K562 (cell line): ENCODE measurements at regions not wholly inside any gene's neighbourhood (a gene's known extent, or its start where the extent isn't known, plus 50 kb on each side); places are given as distances from the start of the nearest gene placed in this dataset.
A peak's percentile ranks its signal among the peaks of the same experiment; 100 is the strongest.

ENCODE experiments used
- ATAC-seq: fragments of 200-7000 bp; cut with Tn5 transposase; 3 replicates; pipeline ENCODE4 v1.9.1; 2020; ENCODE audit warnings: moderate library complexity
- BruUV-seq: library from RNA; stranded (reverse); fragments of 400-500 nt; replicated peaks from 2 replicates; lab custom pipeline; 2021; lab: Mats Ljungman, UMichigan
- CTCF ChIA-PET: fragments of 300-600 bp; formaldehyde crosslinking; extraction: SDS; loops from one replicate; lab custom pipeline; 2021; ENCODE audit warnings: low intra/inter-chr PET ratio; lab: Yijun Ruan, JAX
- POLR2A ChIA-PET: fragments of 300-600, 350-650 bp; sonication (Branson Sonifier 250); formaldehyde crosslinking; extraction: SDS; loops from one replicate; lab custom pipeline; 2021; ENCODE audit warnings: antibody characterized with exemption, inconsistent platforms; lab: Yijun Ruan, JAX
- DNase-seq, 4 experiments: peaks; one replicate each; pipeline versions ENCODE4 v3.0.0 to v3.0.0-alpha.2; 2011 to 2018; ENCODE audit warnings: low spot score in 3 of 4, mixed read lengths in 3 of 4; ENCODE audit errors: extremely low read depth in 1 of 4
- FAIRE-seq: peaks from 2 replicates; lab custom pipeline; 2011; peaks lifted over from hg19 to GRCh38; lab: Jason Lieb, UNC
- H2AFZ ChIP-seq: 2 replicates; pipeline ENCODE4 v1.6.0; 2011; ENCODE audit warnings: low read depth, low read length, control low read depth, inconsistent platforms
- H3K27ac ChIP-seq: fragments of 200-600 bp; 3 replicates; pipeline ENCODE4 v1.8.0; 2011; ENCODE audit warnings: low read depth, mild to moderate bottlenecking, control low read depth, inconsistent platforms, low read length, moderate library complexity, mixed read lengths; ENCODE audit errors: extremely low read depth
- H3K27me3 ChIP-seq, 2 experiments: fragments of 300-600 bp in 1 of 2; 2 replicates in 1 of 2; 3 replicates in 1 of 2; pipeline versions ENCODE4 v1.6.0 to v1.8.0; 2011; ENCODE audit warnings: inconsistent platforms in 2 of 2, low read length in 2 of 2, mild to moderate bottlenecking in 1 of 2, mixed read lengths in 1 of 2, moderate library complexity in 1 of 2; ENCODE audit not compliant: control insufficient read depth in 2 of 2, insufficient read depth in 2 of 2
- H3K36me3 ChIP-seq: fragments of 300-600 bp; 3 replicates; pipeline ENCODE4 v1.8.0; 2011; ENCODE audit warnings: mild to moderate bottlenecking, low read length, inconsistent platforms; ENCODE audit not compliant: control insufficient read depth, insufficient read depth
- H3K4me1 ChIP-seq, 2 experiments: fragments of 200-600 bp in 1 of 2; replicated peaks in 1 of 2; 2 replicates in 1 of 2; 3 replicates in 1 of 2; pipeline versions ENCODE4 v1.5.1 to v1.8.0; 2011; ENCODE audit warnings: inconsistent platforms in 2 of 2, low read length in 2 of 2, mild to moderate bottlenecking in 1 of 2, mixed read lengths in 1 of 2, moderate library complexity in 1 of 2; ENCODE audit not compliant: control insufficient read depth in 2 of 2, insufficient read depth in 2 of 2
- H3K4me2 ChIP-seq: 2 replicates; pipeline ENCODE4 v1.6.1; 2011; ENCODE audit warnings: low read length, control low read depth, inconsistent platforms, mixed read lengths; ENCODE audit not compliant: insufficient read depth
- H3K4me3 ChIP-seq: fragments of 200-600 bp; sonication (generic), shearing (Covaris generic); 2 replicates; pipeline ENCODE4 v1.5.1; 2016; ENCODE audit warnings: control low read depth, inconsistent platforms
- H3K79me2 ChIP-seq: fragments of 200-600 bp; 3 replicates; pipeline ENCODE4 v1.8.0; 2011; ENCODE audit warnings: low read length, inconsistent platforms; ENCODE audit not compliant: control insufficient read depth, insufficient read depth
- H3K9ac ChIP-seq, 2 experiments: 2 replicates each; pipeline versions ENCODE4 v1.6.0 to v1.6.1; 2011; ENCODE audit warnings: low read depth in 2 of 2, low read length in 2 of 2, control low read depth in 1 of 2, inconsistent platforms in 1 of 2, mild to moderate bottlenecking in 1 of 2, mixed read lengths in 1 of 2; ENCODE audit not compliant: insufficient read depth in 1 of 2
- H3K9me1 ChIP-seq: one replicate; pipeline ENCODE4 v1.6.0; 2011; ENCODE audit warnings: inconsistent platforms, mild to moderate bottlenecking, low read length, moderate library complexity; ENCODE audit not compliant: control insufficient read depth, insufficient read depth
- H3K9me3 ChIP-seq: replicated peaks from 2 replicates; pipeline ENCODE4 v1.5.1; 2011; ENCODE audit warnings: low read depth, low read length, inconsistent platforms; ENCODE audit not compliant: control insufficient read depth, insufficient read depth
- H4K20me1 ChIP-seq: replicated peaks from 2 replicates; pipeline ENCODE4 v1.6.1; 2011; ENCODE audit warnings: low read length, inconsistent platforms, mixed read lengths; ENCODE audit not compliant: control insufficient read depth, insufficient read depth
- ARHGAP35 ChIP-seq: fragments of 450-650 bp; IDR thresholded peaks from 2 replicates; pipeline ENCODE4 v1.6.1; 2018; ENCODE audit not compliant: partially characterized antibody
- ATF2 ChIP-seq: sonication (generic); formaldehyde crosslinking; IDR thresholded peaks from 2 replicates; pipeline ENCODE4 v1.8.1; 2022; ENCODE audit warnings: missing genetic modification reagents
- CEBPB ChIP-seq: fragments of 450-650 bp; IDR thresholded peaks from 2 replicates; pipeline ENCODE4 v1.6.1; 2016; ENCODE audit warnings: missing genetic modification characterization, missing compliant biosample characterization
- CEBPG ChIP-seq, 3 experiments: fragments of 200-800 bp in 1 of 3; sonication (Bioruptor generic) in 1 of 3; sonication (generic) in 1 of 3; formaldehyde crosslinking in 1 of 3; IDR thresholded peaks in 2 of 3; conservative IDR thresholded peaks in 1 of 3; 2 replicates each; pipeline versions ENCODE4 v1.6.1 to v1.8.0; 2016 to 2022; ENCODE audit warnings: missing compliant biosample characterization in 2 of 3, missing genetic modification characterization in 2 of 3, mild to moderate bottlenecking in 1 of 3, missing genetic modification reagents in 1 of 3
- ERF ChIP-seq: fragments of 450-650 bp; formaldehyde crosslinking; IDR thresholded peaks from 2 replicates; pipeline ENCODE4 v1.4.0; 2020; ENCODE audit warnings: mild to moderate bottlenecking, mixed read lengths
- ETV1 ChIP-seq: fragments of 450-650 bp; conservative IDR thresholded peaks from 2 replicates; pipeline ENCODE4 v1.6.1; 2016; ENCODE audit warnings: missing genetic modification characterization, control low read depth, low read depth, missing compliant biosample characterization
- EWSR1 ChIP-seq: fragments of 450-650 bp; IDR thresholded peaks from 2 replicates; pipeline ENCODE4 v1.6.1; 2018; ENCODE audit warnings: borderline replicate concordance, mild to moderate bottlenecking, low read depth, moderate library complexity; ENCODE audit not compliant: partially characterized antibody
- HDAC6 ChIP-seq: IDR thresholded peaks from 2 replicates; pipeline ENCODE4 v1.6.1; 2012; ENCODE audit warnings: low read depth, mild to moderate bottlenecking, control low read depth, inconsistent platforms, low read length, moderate library complexity
- HEY1 ChIP-seq: fragments of 250-450 bp; sonication (Bioruptor Pico); IDR thresholded peaks from 2 replicates; pipeline ENCODE4 v1.5.0; 2020; ENCODE audit warnings: mild to moderate bottlenecking, moderate library complexity, borderline replicate concordance
- KLF10 ChIP-seq: fragments of 250-450 bp; sonication (Bioruptor Pico); IDR thresholded peaks from 2 replicates; pipeline ENCODE4 v1.6.1; 2021; ENCODE audit warnings: matching md5 sums
- NFE2 ChIP-seq: IDR thresholded peaks from 2 replicates; pipeline ENCODE4 v1.6.1; 2014; ENCODE audit warnings: antibody characterized with exemption, low read depth
- PCBP2 ChIP-seq: fragments of 200-400 bp; formaldehyde crosslinking; IDR thresholded peaks from 2 replicates; pipeline ENCODE4 v1.6.1; 2018; ENCODE audit warnings: low read length, low read depth, mild to moderate bottlenecking, moderate library complexity; ENCODE audit not compliant: poor library complexity, severe bottlenecking
- RBM34 ChIP-seq: fragments of 200-400 bp; formaldehyde crosslinking; IDR thresholded peaks from 2 replicates; pipeline ENCODE4 v1.6.1; 2018; ENCODE audit warnings: low read length, borderline replicate concordance; ENCODE audit not compliant: insufficient read depth
- RCOR1 ChIP-seq, 2 experiments: IDR thresholded peaks; 2 replicates each; pipeline ENCODE4 v1.6.1; 2012; ENCODE audit warnings: low read depth in 2 of 2, low read length in 2 of 2, borderline replicate concordance in 1 of 2, improper control_type of control experiment in 1 of 2
- RNF219 ChIP-seq: fragments of 250-450 bp; sonication (Bioruptor Pico); IDR thresholded peaks from 2 replicates; pipeline ENCODE4 v1.5.0; 2022; ENCODE audit warnings: mild to moderate bottlenecking
- SLC30A9 ChIP-seq: fragments of 250-450 bp; sonication (Bioruptor Pico); IDR thresholded peaks from 2 replicates; pipeline ENCODE4 v1.8.0; 2022; ENCODE audit warnings: mild to moderate bottlenecking, moderate library complexity
- TOE1 ChIP-seq, 2 experiments: fragments of 450-650 bp in 1 of 2; sonication (generic) in 1 of 2; formaldehyde crosslinking in 1 of 2; IDR thresholded peaks; 2 replicates each; pipeline versions ENCODE4 v1.7.1 to v1.8.0; 2016 to 2022; ENCODE audit warnings: borderline replicate concordance in 2 of 2, mild to moderate bottlenecking in 2 of 2, antibody characterized with exemption in 1 of 2, inconsistent platforms in 1 of 2, low read depth in 1 of 2, missing genetic modification reagents in 1 of 2, moderate library complexity in 1 of 2
- ZKSCAN3 ChIP-seq: fragments of 250-450 bp; sonication (Bioruptor Pico); IDR thresholded peaks from 2 replicates; pipeline ENCODE4 v1.4.0; 2020
- ZNF23 ChIP-seq: fragments of 250-450 bp; sonication (Bioruptor Pico); IDR thresholded peaks from 2 replicates; pipeline ENCODE4 v1.4.0; 2020; ENCODE audit warnings: mild to moderate bottlenecking
- ZNF232 ChIP-seq: sonication (generic); formaldehyde crosslinking; IDR thresholded peaks from 2 replicates; pipeline ENCODE4 v1.8.0; 2022; ENCODE audit warnings: mild to moderate bottlenecking, missing genetic modification reagents
- WGBS: fragments of 100-300 bp; shearing (Covaris generic); methylation state at CpG from one replicate; pipeline ENCODE4 v1.1.6; 2016; ENCODE audit warnings: low coverage, mixed read lengths; ENCODE audit not compliant: insufficient coverage; ENCODE audit errors: missing lambda C conversion rate; 5-methylcytosine and 5-hydroxymethylcytosine counted together
- in situ Hi-C: fragments of 300-500 bp; cut with MboI; formaldehyde crosslinking; loops from 4 replicates; pipeline ENCODE4 v1.15.0; 2018; ENCODE audit warnings: inconsistent platforms, mixed read lengths
- intact Hi-C: fragments of 100-400 bp; cut with micrococcal nuclease; formaldehyde crosslinking; loops from 2 replicates; pipeline ENCODE4 v1.14.2; 2022

DNA sequence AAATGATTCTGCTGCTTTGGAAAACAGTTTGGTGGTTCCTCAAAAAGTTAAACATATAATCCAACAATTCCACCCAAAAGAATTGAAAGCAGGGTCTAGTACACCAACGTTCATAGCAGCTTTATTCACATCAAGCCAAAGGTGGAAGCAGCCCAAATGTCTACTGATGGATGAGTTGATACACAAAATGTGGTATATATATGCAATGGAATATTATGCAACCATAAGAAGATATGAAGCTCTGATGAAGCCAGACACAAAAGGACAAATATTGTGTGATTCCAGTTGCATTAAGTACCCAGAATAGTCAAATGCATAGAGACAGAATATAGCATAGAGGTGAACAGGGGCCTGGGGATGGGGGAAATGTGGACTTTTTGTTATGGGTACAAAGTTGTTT is 269.3 kb downstream of the METTL4 start:
- Histone ChIP-seq H2AFZ (peak overlapping the region; percentile 87), H3K9me1 (no peaks in the 10 kb centered on the region), H3K9me3 (no peaks in the 10 kb centered on the region; the same call in 1 of the 2 replicates), H3K4me1 (peaks cover 12 to 47% of the 10 kb centered on the region in 2 experiments; a peak in 4 of 5 replicates), H3K27ac (peak overlapping the region; percentile 96), H3K9ac (peak overlapping the region in 1 of 2 experiments; percentile 73; a peak in 2 of 4 replicates), H4K20me1 (no peaks in the 10 kb centered on the region), H3K4me3 (no peak overlapping the region), H3K4me2 (peak overlapping the region; percentile 79; the same call in 1 of the 2 replicates), H3K79me2 (no peaks in the 10 kb centered on the region), H3K27me3 (no peaks in the 10 kb centered on the region), H3K36me3 (no peaks in the 10 kb centered on the region)
- ATAC-seq (peak; percentile 3), DNase-seq (no peak), FAIRE-seq (no peak)
- CTCF ChIA-PET = no interaction called here
- POLR2A ChIA-PET = interaction anchor here (0.5 to 0.9 kb wide), 2 partner anchors 20 to 46 kb away, joined by 3 to 4 read pairs; no protein-coding TSS in a partner anchor
- WGBS = 6% methylated on average over 1 of the region's 1 CpG
- no TSS peak for BruUV-seq
- in situ Hi-C loops (no loop called here), intact Hi-C loops (no loop called here)
- TF ChIP-seq RCOR1 (IDR thresholded peaks at IDR 0.05; ENCODE audit: borderline replicate concordance in 1 of 2, low read depth in 2 of 2, low read length in 2 of 2) = no peak
- TF ChIP-seq ETV1 = no peak
- no peak for TF ChIP-seq ERF (CRISPR knock-in tag)
- TF ChIP-seq ARHGAP35 = no peak
- TF ChIP-seq EWSR1 = no peak
- 0 out of 2 replicates have a peak, but pooled peaks have one; percentile 9 for TF ChIP-seq CEBPG (CRISPR knock-in tag; IDR thresholded peaks at IDR 0.05)
- TF ChIP-seq CEBPG (tag; conservative IDR thresholded peaks at IDR 0.05 in 1 of 2, IDR thresholded peaks at IDR 0.05 in 1 of 2) = peak; percentile 26 to 52; a peak in 3 of 4 replicates
- no peak for TF ChIP-seq ZNF23 (CRISPR knock-in tag)
- TF ChIP-seq CEBPB = peak; percentile 82
- no peak for TF ChIP-seq HEY1 (CRISPR knock-in tag)
- no peak for TF ChIP-seq HDAC6
- no peak for TF ChIP-seq TOE1 (IDR thresholded peaks at IDR 0.05; ENCODE audit: borderline replicate concordance)
- TF ChIP-seq TOE1 (CRISPR knock-in tag; IDR thresholded peaks at IDR 0.05; ENCODE audit: borderline replicate concordance, low read depth) = no peak
- no peak for TF ChIP-seq ATF2 (CRISPR knock-in tag)
- no peak for TF ChIP-seq RBM34
- no peak for TF ChIP-seq ZKSCAN3
- no peak for TF ChIP-seq PCBP2
- no peak for TF ChIP-seq RNF219 (CRISPR knock-in tag)
- TF ChIP-seq NFE2 = no peak
- no peak for TF ChIP-seq ZNF232
- no peak for TF ChIP-seq SLC30A9 (CRISPR knock-in tag)
- TF ChIP-seq KLF10 (CRISPR knock-in tag) = 0 out of 2 replicates have a peak, but pooled peaks have one; percentile 48
